IMR-90 (cell line): ENCODE measurements at regions not wholly inside any gene's neighbourhood (a gene's known extent, or its start where the extent isn't known, plus 50 kb on each side); places are given as distances from the start of the nearest gene placed in this dataset.

ENCODE experiments used
- ATAC-seq: fragments of 200-7000 bp; cut with Tn5 transposase; 2 replicates; pipeline ENCODE4 v1.9.1; 2020; ENCODE audit warnings: low read depth, mild to moderate bottlenecking, moderate library complexity
- BruUV-seq: library from RNA; stranded (reverse); fragments of 400-500 nt; replicated peaks from 2 replicates; lab custom pipeline; 2021; lab: Mats Ljungman, UMichigan
- CTCF ChIA-PET: fragments of 300-600 bp; formaldehyde crosslinking; extraction: SDS; loops from one replicate; lab custom pipeline; 2021; ENCODE audit warnings: antibody characterized with exemption; lab: Yijun Ruan, JAX
- POLR2A ChIA-PET: fragments of 300-600 bp; sonication (Branson Sonifier 250); formaldehyde crosslinking; loops from one replicate; lab custom pipeline; 2022; ENCODE audit warnings: antibody characterized with exemption; ENCODE audit not compliant: unreplicated experiment; lab: Charles Lee
- DNase-seq: peaks from one replicate; pipeline ENCODE4 v3.0.0; 2013
- H2AFZ ChIP-seq: replicated peaks from 2 replicates; pipeline ENCODE3; 2013; ENCODE audit warnings: low read length, mild to moderate bottlenecking; ENCODE audit not compliant: poor library complexity
- H2AK5ac ChIP-seq: 2 replicates; pipeline ENCODE4 v1.6.1; 2013; ENCODE audit warnings: low read depth, low read length, inconsistent platforms
- H2AK9ac ChIP-seq: replicated peaks from 2 replicates; pipeline ENCODE3; 2013; ENCODE audit warnings: mild to moderate bottlenecking, low read depth, low read length, moderate library complexity; ENCODE audit not compliant: poor library complexity
- H2BK120ac ChIP-seq: 2 replicates; pipeline ENCODE4 v1.6.1; 2013; ENCODE audit warnings: low read depth, low read length, inconsistent platforms
- H2BK15ac ChIP-seq: 3 replicates; pipeline ENCODE4 v1.6.1; 2013; ENCODE audit warnings: low read depth, low read length, inconsistent platforms
- H2BK20ac ChIP-seq: 2 replicates; pipeline ENCODE4 v1.6.1; 2013; ENCODE audit warnings: low read depth, mild to moderate bottlenecking, inconsistent platforms, low read length, moderate library complexity
- H2BK5ac ChIP-seq: 2 replicates; pipeline ENCODE4 v1.6.1; 2013; ENCODE audit warnings: mild to moderate bottlenecking, low read depth, low read length, inconsistent platforms; ENCODE audit not compliant: poor library complexity, severe bottlenecking
- H3K14ac ChIP-seq: replicated peaks from 2 replicates; pipeline ENCODE4 v1.6.1; 2013; ENCODE audit warnings: low read depth, low read length, inconsistent platforms
- H3K18ac ChIP-seq: 2 replicates; pipeline ENCODE4 v1.6.1; 2013; ENCODE audit warnings: low read depth, low read length, control low read depth
- H3K23ac ChIP-seq: 2 replicates; pipeline ENCODE4 v1.6.1; 2013; ENCODE audit warnings: low read depth, low read length, inconsistent platforms
- H3K27ac ChIP-seq: 2 replicates; pipeline ENCODE4 v1.5.1; 2013; ENCODE audit warnings: mild to moderate bottlenecking, control low read depth, low read length; ENCODE audit not compliant: insufficient read depth
- H3K27me3 ChIP-seq: 2 replicates; pipeline ENCODE4 v1.6.1; 2013; ENCODE audit warnings: low read length; ENCODE audit not compliant: control insufficient read depth, insufficient read depth
- H3K36me3 ChIP-seq: 2 replicates; pipeline ENCODE4 v1.6.1; 2013; ENCODE audit warnings: low read length, mixed read lengths; ENCODE audit not compliant: control insufficient read depth, insufficient read depth
- H3K4ac ChIP-seq: 2 replicates; pipeline ENCODE4 v1.6.1; 2013; ENCODE audit warnings: low read depth, low read length, inconsistent platforms
- H3K4me1 ChIP-seq: 2 replicates; pipeline ENCODE4 v1.6.1; 2013; ENCODE audit warnings: low read length, mixed read lengths; ENCODE audit not compliant: control insufficient read depth, insufficient read depth
- H3K4me2 ChIP-seq: 2 replicates; pipeline ENCODE4 v1.6.1; 2013; ENCODE audit warnings: low read depth, mild to moderate bottlenecking, control low read depth, low read length, moderate library complexity
- H3K4me3 ChIP-seq: 2 replicates; pipeline ENCODE4 v1.5.1; 2013; ENCODE audit warnings: low read depth, mild to moderate bottlenecking, control low read depth, low read length, moderate library complexity; ENCODE audit not compliant: insufficient read depth
- H3K56ac ChIP-seq: 2 replicates; pipeline ENCODE4 v1.6.1; 2013; ENCODE audit warnings: low read length, inconsistent platforms; ENCODE audit not compliant: insufficient read depth; ENCODE audit errors: extremely low read depth
- H3K79me1 ChIP-seq, 2 experiments: 2 replicates each; pipeline ENCODE4 v1.6.1; 2013; ENCODE audit warnings: low read length in 2 of 2, inconsistent platforms in 1 of 2, low read depth in 1 of 2
- H3K9ac ChIP-seq: 2 replicates; pipeline ENCODE4 v1.6.1; 2013; ENCODE audit warnings: low read depth, low read length, control low read depth
- H3K9me1 ChIP-seq: 2 replicates; pipeline ENCODE4 v1.6.1; 2013; ENCODE audit warnings: low read length, inconsistent platforms; ENCODE audit not compliant: insufficient read depth
- H3K9me3 ChIP-seq: 2 replicates; pipeline ENCODE4 v1.6.1; 2013; ENCODE audit warnings: low read length; ENCODE audit not compliant: control insufficient read depth, insufficient read depth
- H4K20me1 ChIP-seq: 2 replicates; pipeline ENCODE4 v1.6.1; 2013; ENCODE audit warnings: low read length, inconsistent platforms; ENCODE audit not compliant: insufficient read depth
- H4K5ac ChIP-seq: 2 replicates; pipeline ENCODE4 v1.6.1; 2013; ENCODE audit warnings: mild to moderate bottlenecking, low read depth, low read length, control low read depth
- H4K8ac ChIP-seq, 2 experiments: 2 replicates each; pipeline ENCODE4 v1.6.1; 2013; ENCODE audit warnings: low read depth in 2 of 2, low read length in 2 of 2, control low read depth in 1 of 2, inconsistent platforms in 1 of 2
- H4K91ac ChIP-seq: 2 replicates; pipeline ENCODE4 v1.6.1; 2013; ENCODE audit warnings: low read depth, low read length, inconsistent platforms; ENCODE audit not compliant: insufficient read depth
- BHLHE40 ChIP-seq: fragments of 150-350 bp; IDR thresholded peaks from 2 replicates; pipeline ENCODE4 v1.6.1; 2016; ENCODE audit warnings: mild to moderate bottlenecking, low read depth, low read length
- CEBPB ChIP-seq: IDR thresholded peaks from 2 replicates; pipeline ENCODE4 v1.6.1; 2012; ENCODE audit warnings: low read depth, low read length, improper control_type of control experiment
- CHD1 ChIP-seq: IDR thresholded peaks from 2 replicates; pipeline ENCODE4 v1.6.1; 2012; ENCODE audit warnings: low read depth, low read length, improper control_type of control experiment
- CTCF ChIP-seq: conservative IDR thresholded peaks from 2 replicates; pipeline ENCODE4 v1.5.1; 2012; ENCODE audit warnings: mild to moderate bottlenecking, low read depth, low read length, improper control_type of control experiment
- ELK1 ChIP-seq: fragments of 150-350 bp; IDR thresholded peaks from 2 replicates; pipeline ENCODE4 v1.6.1; 2016; ENCODE audit warnings: low read depth, mild to moderate bottlenecking, low read length, moderate library complexity, borderline replicate concordance
- FOS ChIP-seq: fragments of 150-350 bp; IDR thresholded peaks from 2 replicates; pipeline ENCODE4 v1.6.1; 2016; ENCODE audit warnings: low read depth, low read length
- MAFK ChIP-seq: IDR thresholded peaks from 2 replicates; pipeline ENCODE4 v1.6.1; 2012; ENCODE audit warnings: low read depth, low read length, improper control_type of control experiment
- MAZ ChIP-seq: IDR thresholded peaks from 2 replicates; pipeline ENCODE4 v1.6.1; 2012; ENCODE audit warnings: low read depth, mild to moderate bottlenecking, low read length, improper control_type of control experiment, moderate library complexity, borderline replicate concordance
- MXI1 ChIP-seq: IDR thresholded peaks from 2 replicates; pipeline ENCODE4 v1.6.1; 2012; ENCODE audit warnings: low read depth, mild to moderate bottlenecking, low read length, moderate library complexity, borderline replicate concordance
- NFE2L2 ChIP-seq: fragments of 150-350 bp; IDR thresholded peaks from 2 replicates; pipeline ENCODE4 v1.6.1; 2016; ENCODE audit warnings: low read depth, mild to moderate bottlenecking, low read length
- POLR2A ChIP-seq: IDR thresholded peaks from 2 replicates; pipeline ENCODE4 v1.6.1; 2012; ENCODE audit warnings: mild to moderate bottlenecking, low read depth, low read length
- RAD21 ChIP-seq: IDR thresholded peaks from 2 replicates; pipeline ENCODE4 v1.6.1; 2012; ENCODE audit warnings: low read length, improper control_type of control experiment
- RCOR1 ChIP-seq: IDR thresholded peaks from 2 replicates; pipeline ENCODE4 v1.6.1; 2012; ENCODE audit warnings: mild to moderate bottlenecking, low read length, improper control_type of control experiment; ENCODE audit not compliant: insufficient replicate concordance
- RFX5 ChIP-seq: IDR thresholded peaks from 2 replicates; pipeline ENCODE4 v1.8.0; 2012; ENCODE audit warnings: low read depth, mild to moderate bottlenecking, low read length, moderate library complexity
- SMC3 ChIP-seq: fragments of 150-350 bp; IDR thresholded peaks from 2 replicates; pipeline ENCODE4 v1.6.1; 2016; ENCODE audit warnings: low read depth, mild to moderate bottlenecking, antibody characterized with exemption, low read length, moderate library complexity
- WGBS, 2 experiments: methylation state at CpG; one replicate each; pipeline versions ENCODE4 v1.1.5 to v1.1.7; 2013; ENCODE audit warnings: missing lambda C conversion rate in 2 of 2; ENCODE audit not compliant: insufficient read length in 1 of 2; ENCODE audit errors: extremely low coverage in 2 of 2; 5-methylcytosine and 5-hydroxymethylcytosine counted together
- dilution Hi-C: fragments of 300-500 bp; cut with HindIII; formaldehyde crosslinking; loops from one replicate; pipeline ENCODE4 v1.14.3; 2018; ENCODE audit warnings: low sequenced_read_pairs; ENCODE audit not compliant: unreplicated experiment
- in situ Hi-C: fragments of 300-500 bp; cut with MboI; formaldehyde crosslinking; loops from 3 replicates; pipeline ENCODE4 v1.14.3; 2019; ENCODE audit warnings: low sequenced_read_pairs, inconsistent platforms, mixed read lengths
- intact Hi-C: fragments of 100-400 bp; cut with micrococcal nuclease; formaldehyde crosslinking; loops from 2 replicates; pipeline ENCODE4 v1.10.0; 2022
- TF ChIP-seq, protein P1 (sequence below): fragments of 150-350 bp; IDR thresholded peaks from 2 replicates; pipeline ENCODE4 v1.6.1; 2017; ENCODE audit warnings: mild to moderate bottlenecking, antibody characterized with exemption, low read length, low read depth

- Histone ChIP-seq H4K5ac (no peak overlapping the region), H3K27me3 (no peaks in the 10 kb centered on the region), H2AK9ac (no peak overlapping the region), H3K14ac (no peak overlapping the region), H3K79me1 (no peaks in the 10 kb centered on the region), H3K56ac (no peak overlapping the region), H3K4me2 (no peak overlapping the region), H2BK15ac (no peak overlapping the region), H3K4me1 (no peaks in the 10 kb centered on the region), H2BK20ac (no peak overlapping the region), H3K4me3 (no peak overlapping the region), H4K20me1 (no peaks in the 10 kb centered on the region), H3K36me3 (no peaks in the 10 kb centered on the region), H3K18ac (no peak overlapping the region), H3K9ac (no peak overlapping the region), H3K27ac (no peak overlapping the region), H2BK120ac (no peak overlapping the region), H2AK5ac (no peak overlapping the region), H2BK5ac (no peak overlapping the region), H3K9me3 (no peaks in the 10 kb centered on the region), H3K9me1 (no peaks in the 10 kb centered on the region), H2AFZ (no peak overlapping the region), H3K4ac (no peak overlapping the region), H4K91ac (no peak overlapping the region), H3K23ac (no peak overlapping the region), H4K8ac (no peak overlapping the region)
- in situ Hi-C loops (no loop called here), dilution Hi-C loops (no loop called here), intact Hi-C loops (no loop called here)
- BruUV-seq: no TSS peak
- no CpG with 5 or more reads among the region's 3 CpGs for WGBS, 2 experiments
- TF ChIP-seq CHD1 (no peak), MXI1 (no peak), POLR2A (no peak), NFE2L2 (no peak), BHLHE40 (no peak), RFX5 (no peak), SMC3 (no peak), CTCF (no peak), FOS (no peak), ELK1 (no peak), MAFK (no peak), RAD21 (no peak), CEBPB (no peak), RCOR1 (no peak), MAZ (no peak)
- TF ChIP-seq, protein P1, sequence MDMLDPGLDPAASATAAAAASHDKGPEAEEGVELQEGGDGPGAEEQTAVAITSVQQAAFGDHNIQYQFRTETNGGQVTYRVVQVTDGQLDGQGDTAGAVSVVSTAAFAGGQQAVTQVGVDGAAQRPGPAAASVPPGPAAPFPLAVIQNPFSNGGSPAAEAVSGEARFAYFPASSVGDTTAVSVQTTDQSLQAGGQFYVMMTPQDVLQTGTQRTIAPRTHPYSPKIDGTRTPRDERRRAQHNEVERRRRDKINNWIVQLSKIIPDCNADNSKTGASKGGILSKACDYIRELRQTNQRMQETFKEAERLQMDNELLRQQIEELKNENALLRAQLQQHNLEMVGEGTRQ: no peak
- no peak for ATAC-seq
- no peak for DNase-seq
- POLR2A ChIA-PET: no interaction called here
- CTCF ChIA-PET: no interaction called here
These were observed 155.8 kb upstream of the ZEB2 start for GRCh38 chr2:144675731-144676130.
